ENCODE measurements at regions not wholly inside any gene's neighbourhood (a gene's known extent, or its start where the extent isn't known, plus 50 kb on each side); places are given as distances from the start of the nearest gene placed in this dataset.

GRCh38 chr2:16107246-16107645 lies 166.9 kb downstream of the MYCN start:
- TF ChIP-seq CTCF (IDR thresholded peaks at IDR 0.05; ENCODE audit: unreplicated experiment): no peak
- no peak overlapping the region for H3K27ac Mint-ChIP-seq (ENCODE audit: unreplicated experiment)
- no peaks in the 10 kb centered on the region for H3K27me3 Mint-ChIP-seq (ENCODE audit: unreplicated experiment)
- intact Hi-C loops (cut with micrococcal nuclease; ENCODE audit: unreplicated experiment): no loop called here
- no peaks in the 10 kb centered on the region for H3K36me3 Mint-ChIP-seq (ENCODE audit: insufficient read depth, unreplicated experiment)
- no peak for DNase-seq
- no TSS peak for BruUV-seq (replicated peaks)
- H3K4me1 Mint-ChIP-seq (ENCODE audit: low read depth, unreplicated experiment): peaks cover 9% of the 10 kb centered on the region
- H3K4me3 Mint-ChIP-seq (ENCODE audit: low read depth, unreplicated experiment): no peak overlapping the region
- H3K9me3 Mint-ChIP-seq (ENCODE audit: low read depth, unreplicated experiment): no peaks in the 10 kb centered on the region
- CTCF ChIA-PET: no interaction called here

GRCh38 chr2:16106619-16107018 lies 166.3 kb downstream of the MYCN start:
- no peak for TF ChIP-seq CTCF (IDR thresholded peaks at IDR 0.05; ENCODE audit: unreplicated experiment)
- Mint-ChIP-seq H3K36me3 (ENCODE audit: insufficient read depth, unreplicated experiment) (no peaks in the 10 kb centered on the region), H3K4me3 (ENCODE audit: low read depth, unreplicated experiment) (no peak overlapping the region), H3K27me3 (ENCODE audit: unreplicated experiment) (no peaks in the 10 kb centered on the region), H3K4me1 (ENCODE audit: low read depth, unreplicated experiment) (peaks cover 9% of the 10 kb centered on the region), H3K27ac (ENCODE audit: unreplicated experiment) (no peak overlapping the region), H3K9me3 (ENCODE audit: low read depth, unreplicated experiment) (no peaks in the 10 kb centered on the region)
- no peak for DNase-seq
- intact Hi-C loops (cut with micrococcal nuclease; ENCODE audit: unreplicated experiment): no loop called here
- CTCF ChIA-PET: no interaction called here
- BruUV-seq (replicated peaks): no TSS peak

GRCh38 chr2:16105669-16106281 lies 165.4 kb downstream of the MYCN start:
- no peak overlapping the region for H3K27ac Mint-ChIP-seq (ENCODE audit: unreplicated experiment)
- no peaks in the 10 kb centered on the region for H3K27me3 Mint-ChIP-seq (ENCODE audit: unreplicated experiment)
- intact Hi-C loops (cut with micrococcal nuclease; ENCODE audit: unreplicated experiment): no loop called here
- no TSS peak for BruUV-seq (replicated peaks)
- no peak for TF ChIP-seq CTCF (IDR thresholded peaks at IDR 0.05; ENCODE audit: unreplicated experiment)
- DNase-seq: no peak
- CTCF ChIA-PET: no interaction called here
- H3K4me3 Mint-ChIP-seq (ENCODE audit: low read depth, unreplicated experiment): no peak overlapping the region
- H3K4me1 Mint-ChIP-seq (ENCODE audit: low read depth, unreplicated experiment): peaks cover 9% of the 10 kb centered on the region
- no peaks in the 10 kb centered on the region for H3K9me3 Mint-ChIP-seq (ENCODE audit: low read depth, unreplicated experiment)
- no peaks in the 10 kb centered on the region for H3K36me3 Mint-ChIP-seq (ENCODE audit: insufficient read depth, unreplicated experiment)

- Mint-ChIP-seq H3K9me3 (ENCODE audit: low read depth, unreplicated experiment) (no peaks in the 10 kb centered on the region), H3K4me3 (ENCODE audit: low read depth, unreplicated experiment) (no peak overlapping the region), H3K27me3 (ENCODE audit: unreplicated experiment) (no peaks in the 10 kb centered on the region), H3K36me3 (ENCODE audit: insufficient read depth, unreplicated experiment) (no peaks in the 10 kb centered on the region), H3K4me1 (ENCODE audit: low read depth, unreplicated experiment) (peaks cover 9% of the 10 kb centered on the region), H3K27ac (ENCODE audit: unreplicated experiment) (no peak overlapping the region)
- CTCF ChIA-PET: no interaction called here
- TF ChIP-seq CTCF (IDR thresholded peaks at IDR 0.05; ENCODE audit: unreplicated experiment): no peak
- intact Hi-C loops (cut with micrococcal nuclease; ENCODE audit: unreplicated experiment): loop anchor here (5.0 kb wide), 1 partner anchor 163 kb away; the partner anchor contains the start of gene MYCN
- no peak for DNase-seq
- BruUV-seq (replicated peaks): no TSS peak
Observed at GRCh38 chr2:16104949-16105668, 164.8 kb downstream of the MYCN start.

Measured in Calu3 (cell line).